Lung (tissue), 11 donors: ENCODE measurements at regions not wholly inside any gene's neighbourhood (a gene's known extent, or its start where the extent isn't known, plus 50 kb on each side); places are given as distances from the start of the nearest gene placed in this dataset.
A peak's percentile ranks its signal among the peaks of the same experiment; 100 is the strongest.

Experiments
- ATAC-seq: fragments of 200-7000 bp; cut with Tn5 transposase; one replicate; pipeline ENCODE4 v1.9.1; 2020; ENCODE audit warnings: moderate number of reproducible peaks; ENCODE audit not compliant: insufficient read depth, low FRiP score
- DNase-seq, 3 donors: peaks; one replicate each; pipeline ENCODE4 v3.0.0-alpha.2; 2013 to 2017
- H3K27ac ChIP-seq, 2 donors: one replicate each; pipeline ENCODE4 v1.5.1; 2013; ENCODE audit warnings: mild to moderate bottlenecking in 2 of 2, moderate library complexity in 2 of 2, control low read depth in 1 of 2, inconsistent platforms in 1 of 2, low read depth in 1 of 2, low read length in 1 of 2
- H3K27me3 ChIP-seq, 3 donors: one replicate each; pipeline ENCODE4 v1.5.1; 2013; ENCODE audit warnings: low read length in 2 of 3; ENCODE audit not compliant: control insufficient read depth in 3 of 3, insufficient read depth in 3 of 3
- H3K36me3 ChIP-seq, 4 donors: one replicate each; pipeline ENCODE4 v1.5.1; 2013; ENCODE audit warnings: low read length in 4 of 4, mild to moderate bottlenecking in 1 of 4, moderate library complexity in 1 of 4; ENCODE audit not compliant: control insufficient read depth in 4 of 4, insufficient read depth in 4 of 4
- H3K4me1 ChIP-seq, 5 donors: one replicate each; pipeline ENCODE4 v1.5.1; 2013; ENCODE audit warnings: low read length in 5 of 5, mild to moderate bottlenecking in 2 of 5, moderate library complexity in 1 of 5; ENCODE audit not compliant: control insufficient read depth in 5 of 5, insufficient read depth in 5 of 5
- H3K4me3 ChIP-seq: one replicate; pipeline ENCODE4 v1.5.1; 2013; ENCODE audit warnings: mild to moderate bottlenecking, control low read depth, moderate library complexity
- H3K9ac ChIP-seq, 2 donors: one replicate each; pipeline ENCODE4 v1.5.1; 2013; ENCODE audit warnings: low read length in 2 of 2, control low read depth in 1 of 2; ENCODE audit not compliant: insufficient read depth in 1 of 2
- H3K9me3 ChIP-seq, 4 donors: one replicate each; pipeline ENCODE4 v1.5.1; 2013; ENCODE audit warnings: low read length in 3 of 4, mild to moderate bottlenecking in 1 of 4, moderate library complexity in 1 of 4; ENCODE audit not compliant: control insufficient read depth in 4 of 4, insufficient read depth in 3 of 4
- WGBS, 2 donors: extraction: QIAGEN DNeasy Blood & Tissue Kit; methylation state at CpG; one replicate each; pipeline ENCODE4 v1.1.7; 2013; 5-methylcytosine and 5-hydroxymethylcytosine counted together
- TF ChIP-seq, protein P1 (sequence below): IDR thresholded peaks from 2 replicates; pipeline ENCODE4 v1.5.1; 2012; ENCODE audit warnings: mild to moderate bottlenecking; ENCODE audit errors: control extremely low read depth, extremely low read depth
- donor health status: control.
- donor health status: control.
- donor health status: Bipolar disorder and iron deficiency.
- donor health status: healthy.
- donor health status: DM: yes; HTN: yes; CAD: no.

- no peaks in the 10 kb centered on the region for H3K9me3 ChIP-seq
- H3K4me1 ChIP-seq: peaks cover 0 to 16% (median 0%) of the 10 kb centered on the region in 5 donors
- H3K4me3 ChIP-seq: no peak overlapping the region
- H3K27me3 ChIP-seq: no peaks in the 10 kb centered on the region
- no peak overlapping the region for H3K27ac ChIP-seq
- H3K9ac ChIP-seq: no peak overlapping the region
- ATAC-seq (no peak), DNase-seq (peak in 1 of 3 donors; percentile 10)
- TF ChIP-seq, protein P1, sequence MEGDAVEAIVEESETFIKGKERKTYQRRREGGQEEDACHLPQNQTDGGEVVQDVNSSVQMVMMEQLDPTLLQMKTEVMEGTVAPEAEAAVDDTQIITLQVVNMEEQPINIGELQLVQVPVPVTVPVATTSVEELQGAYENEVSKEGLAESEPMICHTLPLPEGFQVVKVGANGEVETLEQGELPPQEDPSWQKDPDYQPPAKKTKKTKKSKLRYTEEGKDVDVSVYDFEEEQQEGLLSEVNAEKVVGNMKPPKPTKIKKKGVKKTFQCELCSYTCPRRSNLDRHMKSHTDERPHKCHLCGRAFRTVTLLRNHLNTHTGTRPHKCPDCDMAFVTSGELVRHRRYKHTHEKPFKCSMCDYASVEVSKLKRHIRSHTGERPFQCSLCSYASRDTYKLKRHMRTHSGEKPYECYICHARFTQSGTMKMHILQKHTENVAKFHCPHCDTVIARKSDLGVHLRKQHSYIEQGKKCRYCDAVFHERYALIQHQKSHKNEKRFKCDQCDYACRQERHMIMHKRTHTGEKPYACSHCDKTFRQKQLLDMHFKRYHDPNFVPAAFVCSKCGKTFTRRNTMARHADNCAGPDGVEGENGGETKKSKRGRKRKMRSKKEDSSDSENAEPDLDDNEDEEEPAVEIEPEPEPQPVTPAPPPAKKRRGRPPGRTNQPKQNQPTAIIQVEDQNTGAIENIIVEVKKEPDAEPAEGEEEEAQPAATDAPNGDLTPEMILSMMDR: no peak
- H3K36me3 ChIP-seq: no peaks in the 10 kb centered on the region
Measured at GRCh38 chr6:86856379-86856778, 80.9 kb upstream of the HTR1E start.

GRCh38 chr6:86848986-86849385 lies 88.3 kb upstream of the HTR1E start:
- DNase-seq (peak; percentile 22 to 86 (median 81)), ATAC-seq (no peak)
- TF ChIP-seq, protein P1: no peak

GRCh38 chr6:86832686-86833085 lies 104.6 kb upstream of the HTR1E start:
- no peak overlapping the region for H3K9ac ChIP-seq
- no peak for ATAC-seq
- TF ChIP-seq, protein P1: no peak

More at GRCh38 chr6:86848986-86849385, 88.3 kb upstream of the HTR1E start:
- no peak overlapping the region for H3K27ac ChIP-seq
- no peaks in the 10 kb centered on the region for H3K36me3 ChIP-seq
- H3K9me3 ChIP-seq: no peaks in the 10 kb centered on the region
- H3K4me3 ChIP-seq: no peak overlapping the region
- no peaks in the 10 kb centered on the region for H3K27me3 ChIP-seq
- no peak overlapping the region for H3K9ac ChIP-seq
- peaks cover 0 to 11% (median 0%) of the 10 kb centered on the region in 5 donors for H3K4me1 ChIP-seq

GRCh38 chr6:86825436-86825835 lies 111.9 kb upstream of the HTR1E start:
- ATAC-seq: no peak
- no peak overlapping the region for H3K4me3 ChIP-seq
- H3K4me1 ChIP-seq: no peaks in the 10 kb centered on the region
- TF ChIP-seq, protein P1: no peak
- DNase-seq: no peak
- no peak overlapping the region for H3K9ac ChIP-seq
- 63 to 77% methylated on average over 3 of the region's 3 CpGs for WGBS, 2 donors
- no peaks in the 10 kb centered on the region for H3K36me3 ChIP-seq
- H3K9me3 ChIP-seq: no peaks in the 10 kb centered on the region
- H3K27ac ChIP-seq: no peak overlapping the region
- H3K27me3 ChIP-seq: no peaks in the 10 kb centered on the region

More at GRCh38 chr6:86832686-86833085, 104.6 kb upstream of the HTR1E start:
- no peaks in the 10 kb centered on the region for H3K36me3 ChIP-seq
- no peaks in the 10 kb centered on the region for H3K9me3 ChIP-seq
- DNase-seq: no peak
- H3K27ac ChIP-seq: no peak overlapping the region
- H3K4me1 ChIP-seq: no peaks in the 10 kb centered on the region
- no peak overlapping the region for H3K4me3 ChIP-seq
- H3K27me3 ChIP-seq: no peaks in the 10 kb centered on the region
